ENCODE measurements at regions not wholly inside any gene's neighbourhood (a gene's known extent, or its start where the extent isn't known, plus 50 kb on each side); places are given as distances from the start of the nearest gene placed in this dataset.

- no peak for TF ChIP-seq YY1 (IDR thresholded peaks at IDR 0.05; ENCODE audit: insufficient read depth, insufficient read length)
- TF ChIP-seq SUZ12 (IDR thresholded peaks at IDR 0.05; ENCODE audit: extremely low read depth, insufficient read depth, insufficient read length) = no peak
- TF ChIP-seq ZNF274 (IDR thresholded peaks at IDR 0.05; ENCODE audit: low read depth, low read length) = no peak
Measured at GRCh38 chr3:124514683-124515082, 215.6 kb upstream of the UMPS start.
